NB4 (cell line): ENCODE measurements at regions not wholly inside any gene's neighbourhood (a gene's known extent, or its start where the extent isn't known, plus 50 kb on each side); places are given as distances from the start of the nearest gene placed in this dataset.

ENCODE experiments used
- CTCF ChIP-seq: IDR thresholded peaks from one replicate; pipeline ENCODE4 v1.5.1; 2012; ENCODE audit warnings: low read depth, low read length
- MYC ChIP-seq: IDR thresholded peaks from 2 replicates; pipeline ENCODE4 v1.6.1; 2011; ENCODE audit warnings: low read depth, low read length
- POLR2A ChIP-seq: IDR thresholded peaks from 2 replicates; pipeline ENCODE4 v1.6.1; 2011; ENCODE audit warnings: mild to moderate bottlenecking; ENCODE audit not compliant: insufficient read length; ENCODE audit errors: extremely low read depth

- no peak for TF ChIP-seq MYC
- no peak for TF ChIP-seq CTCF
- TF ChIP-seq POLR2A = no peak
These were observed 342.4 kb upstream of the ETAA1 start for GRCh38 chr2:67054728-67055127.
